GM15510 (cell line): ENCODE measurements at regions not wholly inside any gene's neighbourhood (a gene's known extent, or its start where the extent isn't known, plus 50 kb on each side); places are given as distances from the start of the nearest gene placed in this dataset.

Experiments
- POLR2A ChIP-seq: IDR thresholded peaks from 3 replicates; pipeline ENCODE4 v1.6.1; 2011; ENCODE audit warnings: borderline replicate concordance; ENCODE audit not compliant: insufficient read length; ENCODE audit errors: extremely low read depth

DNA sequence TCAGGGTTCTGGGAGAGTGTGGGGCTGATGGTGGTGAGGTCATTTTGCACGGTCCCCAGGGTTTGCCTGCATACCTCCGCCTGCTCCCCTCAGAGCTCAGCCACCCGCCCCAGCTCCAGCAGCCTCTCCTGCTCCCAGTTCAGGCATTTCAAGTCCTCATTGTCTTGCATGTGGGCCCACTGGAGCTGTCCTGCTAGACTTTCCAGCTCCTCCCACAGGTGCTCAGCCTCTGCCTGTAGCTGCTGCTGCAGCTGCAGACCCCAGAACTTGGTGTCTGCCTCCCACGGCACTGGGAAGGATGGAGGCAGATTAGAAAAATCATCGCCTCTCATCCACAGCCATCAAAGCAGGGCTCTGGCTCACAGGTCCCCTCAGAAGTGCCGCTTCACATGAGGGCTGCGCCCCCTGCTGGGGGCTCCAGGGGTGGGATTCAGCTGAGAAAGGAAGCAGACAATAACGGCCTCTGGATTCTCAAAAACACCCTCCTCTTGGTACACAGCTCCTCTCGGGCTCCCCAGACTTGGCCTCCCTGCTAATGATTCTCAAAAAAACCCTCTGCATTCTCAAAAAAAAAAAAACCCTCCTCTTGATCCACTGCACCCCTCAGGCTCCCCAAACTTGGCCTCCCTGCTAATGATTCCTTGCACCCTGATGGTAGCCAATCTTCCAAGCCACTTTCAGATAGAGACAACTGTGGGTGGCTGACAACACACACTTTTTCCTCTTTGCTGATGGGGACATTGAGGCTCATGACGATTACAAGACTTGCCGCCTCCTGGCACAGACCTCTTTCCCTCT, 89.3 kb upstream of the C2CD4B start:
- TF ChIP-seq POLR2A, result no peak

DNA sequence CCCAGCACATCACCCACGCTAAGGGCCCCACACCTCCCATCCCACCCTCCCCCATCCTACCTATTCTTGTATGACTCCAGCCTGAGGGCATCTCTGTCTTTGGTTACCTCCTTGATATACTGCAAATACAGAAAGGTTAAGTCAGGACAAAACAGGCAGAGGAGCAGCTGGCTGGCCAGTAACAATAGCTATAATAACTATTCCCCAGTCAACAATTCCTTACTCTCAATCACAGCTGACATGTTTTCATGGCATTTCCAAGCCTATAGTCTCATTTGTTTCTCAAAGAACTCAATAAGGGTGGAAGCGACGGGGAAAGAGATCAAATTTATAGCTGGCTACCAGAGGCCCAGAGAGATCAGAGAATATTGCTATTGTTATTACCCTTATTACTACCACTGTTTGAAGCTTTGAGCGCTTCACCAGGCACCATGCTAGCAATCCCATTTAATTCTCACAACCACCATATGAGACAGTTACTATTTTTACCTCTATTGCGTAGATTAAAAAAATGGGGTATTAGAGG, 93.0 kb upstream of the C2CD4B start:
- no peak for TF ChIP-seq POLR2A

DNA sequence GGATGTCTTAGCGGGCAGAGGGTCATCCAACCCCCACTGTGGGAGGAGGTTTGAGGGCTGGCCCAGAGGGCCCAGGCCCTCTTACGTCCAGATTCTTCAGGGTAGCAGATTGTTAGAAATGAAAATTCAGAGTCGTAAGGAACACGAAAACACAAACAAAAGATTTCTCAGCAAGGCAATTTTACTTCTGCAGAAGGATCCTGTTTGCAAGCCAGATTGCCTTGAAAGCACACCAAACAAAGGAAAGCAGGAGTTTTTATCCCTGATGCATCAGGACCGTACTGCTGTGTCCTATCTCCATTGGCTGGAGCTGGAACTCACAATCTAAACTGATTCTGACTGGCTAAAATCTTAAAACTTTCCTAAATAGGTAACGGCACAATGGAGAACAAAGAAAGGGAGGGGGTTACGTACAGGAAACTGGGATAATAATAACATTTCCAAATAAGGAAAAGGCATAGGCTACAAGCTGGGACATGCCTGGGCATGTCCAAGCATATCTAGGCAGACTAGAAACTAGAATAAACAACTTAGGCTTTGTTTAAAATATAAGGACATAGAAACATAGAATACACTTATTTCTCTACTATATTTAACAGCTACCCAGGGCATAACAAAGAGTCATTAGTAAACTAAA, 97.3 kb upstream of the C2CD4B start:
- no peak for TF ChIP-seq POLR2A

DNA sequence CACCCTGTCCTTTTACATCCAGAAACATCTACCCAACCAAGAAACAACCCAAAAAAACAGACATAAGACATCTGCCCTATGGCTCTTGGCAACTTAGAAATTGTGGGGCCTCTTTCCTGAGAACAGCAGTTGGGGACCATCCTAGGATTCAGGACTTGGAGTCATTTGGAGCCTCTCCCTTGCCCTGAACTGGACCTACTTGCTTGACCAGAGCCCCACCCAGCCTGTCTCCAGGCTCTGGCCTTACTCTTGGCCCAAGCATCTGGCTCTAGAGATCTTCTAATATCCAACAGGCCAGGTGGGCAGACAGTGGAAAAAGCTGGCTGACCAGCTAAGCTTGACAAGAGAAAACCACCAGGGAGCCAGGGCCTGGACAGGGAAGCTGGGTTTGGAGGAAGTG, 99.1 kb upstream of the C2CD4B start:
- no peak for TF ChIP-seq POLR2A

DNA sequence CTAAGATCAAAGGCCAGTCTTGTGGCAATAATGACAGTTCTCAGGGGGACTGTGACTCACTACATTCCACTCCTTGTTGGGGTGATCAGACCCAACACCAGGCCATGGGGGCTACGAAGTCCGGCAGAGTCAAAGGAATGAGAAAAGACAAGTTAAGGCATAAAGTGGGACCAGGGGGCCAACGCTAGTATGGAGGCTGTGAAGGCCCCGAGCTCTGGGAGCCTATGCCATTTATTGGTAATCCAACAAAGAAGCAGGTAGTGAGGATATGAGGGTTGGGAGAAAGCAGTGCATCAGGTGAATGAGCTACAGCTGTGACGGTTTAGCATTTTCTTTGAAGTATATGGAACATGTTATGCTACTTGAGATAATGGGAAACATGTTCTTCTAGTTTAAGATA, 104.4 kb upstream of the C2CD4B start:
- no peak for TF ChIP-seq POLR2A

DNA sequence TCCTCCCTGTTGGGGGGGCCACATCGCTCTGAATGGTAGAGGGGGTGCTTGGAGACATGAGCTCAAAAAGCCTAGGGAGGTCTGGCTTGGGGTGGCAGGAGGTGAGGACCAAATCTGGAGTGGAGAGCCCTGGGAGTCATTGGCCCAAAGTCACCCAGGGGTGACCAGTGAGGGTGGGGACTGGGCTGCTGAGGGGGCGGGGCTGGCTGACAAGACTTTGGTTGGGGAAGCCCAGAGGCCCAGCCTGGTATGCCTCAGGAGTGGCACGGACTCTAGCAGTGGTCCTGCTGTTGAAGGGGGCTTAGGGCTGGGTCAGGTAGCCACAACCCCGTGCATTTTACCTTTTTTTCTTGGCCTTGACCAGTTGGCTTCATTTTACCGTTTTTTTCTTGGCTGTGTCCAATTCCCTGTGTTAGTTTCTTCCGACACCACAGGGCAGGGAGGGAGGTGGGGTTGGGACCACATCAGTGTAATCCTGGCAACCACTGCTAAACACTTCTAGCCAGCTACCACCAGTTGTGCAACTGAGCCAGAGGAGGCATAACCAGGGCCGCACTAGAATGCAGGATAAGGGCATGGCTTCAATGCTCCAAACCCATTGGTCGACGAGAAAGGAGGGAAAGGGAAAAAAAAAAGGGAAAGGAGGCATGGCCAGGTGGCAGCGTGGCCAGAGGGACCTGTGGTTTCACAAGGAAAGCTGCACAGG, 105.3 kb upstream of the C2CD4B start:
- TF ChIP-seq POLR2A, result no peak

DNA sequence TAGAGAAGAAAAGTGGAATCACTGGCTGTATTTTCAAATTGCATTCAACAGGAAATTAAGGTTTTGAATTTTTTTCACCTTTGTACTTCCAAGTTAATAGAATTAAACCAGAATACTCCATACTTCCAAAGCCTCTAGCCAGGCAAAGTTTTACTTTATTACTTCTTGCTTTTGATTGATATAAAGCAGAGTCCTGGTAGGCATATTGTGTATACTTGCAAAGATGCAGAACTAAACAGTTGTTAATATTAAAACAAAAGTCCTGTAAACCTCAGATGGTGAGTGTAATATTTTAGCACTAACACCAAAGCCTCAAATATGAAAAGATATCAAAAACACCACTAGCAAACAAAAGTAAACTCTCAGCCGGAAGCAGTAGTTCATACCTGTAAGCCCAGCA, 107.2 kb upstream of the C2CD4B start:
- no peak for TF ChIP-seq POLR2A

DNA sequence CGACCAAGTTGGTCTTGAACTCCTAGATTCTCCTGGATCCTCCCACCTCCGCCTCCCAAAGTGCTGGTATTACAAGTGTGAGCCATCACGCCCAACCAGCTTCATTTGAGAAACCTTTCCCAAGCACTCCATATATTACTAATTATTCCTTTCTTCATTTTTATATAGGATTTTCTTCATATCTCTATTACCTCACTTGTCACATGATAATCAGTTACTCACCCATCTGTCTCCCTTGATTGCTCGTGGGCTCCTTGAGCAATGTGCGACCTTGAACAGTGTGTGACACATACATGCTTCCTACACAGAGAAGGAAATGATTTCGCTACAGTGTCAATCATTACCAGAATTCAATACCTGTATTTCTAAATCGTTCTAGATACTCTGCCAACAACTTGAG, 110.7 kb upstream of the C2CD4B start:
- no peak for TF ChIP-seq POLR2A

DNA sequence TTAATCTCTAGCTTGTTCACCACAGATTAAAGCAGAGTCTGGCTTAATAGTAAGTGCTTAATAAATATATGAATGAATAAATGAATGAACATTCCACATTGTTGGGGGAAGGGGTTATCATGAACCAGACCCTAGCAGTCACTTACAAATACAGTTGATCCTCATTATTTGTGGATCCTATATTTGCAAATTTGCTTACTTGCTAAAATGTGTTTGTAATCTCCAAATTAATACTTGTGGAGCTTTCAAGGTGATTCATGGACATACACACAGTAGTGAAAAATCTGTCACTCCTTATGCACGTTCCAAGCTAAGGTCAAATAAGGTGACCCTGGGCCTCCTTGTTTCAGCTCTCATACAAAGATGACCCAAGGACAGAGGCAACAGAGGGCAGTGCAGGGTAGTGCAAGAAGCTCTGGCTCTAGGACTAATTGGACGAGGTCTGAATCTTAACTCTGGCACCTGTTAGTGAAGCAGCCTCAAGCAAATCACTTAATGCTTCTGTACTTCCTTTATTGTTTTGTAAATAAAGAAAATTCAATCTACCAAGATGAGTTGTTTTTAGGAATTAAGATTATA, 112.8 kb upstream of the C2CD4B start:
- TF ChIP-seq POLR2A, result no peak

DNA sequence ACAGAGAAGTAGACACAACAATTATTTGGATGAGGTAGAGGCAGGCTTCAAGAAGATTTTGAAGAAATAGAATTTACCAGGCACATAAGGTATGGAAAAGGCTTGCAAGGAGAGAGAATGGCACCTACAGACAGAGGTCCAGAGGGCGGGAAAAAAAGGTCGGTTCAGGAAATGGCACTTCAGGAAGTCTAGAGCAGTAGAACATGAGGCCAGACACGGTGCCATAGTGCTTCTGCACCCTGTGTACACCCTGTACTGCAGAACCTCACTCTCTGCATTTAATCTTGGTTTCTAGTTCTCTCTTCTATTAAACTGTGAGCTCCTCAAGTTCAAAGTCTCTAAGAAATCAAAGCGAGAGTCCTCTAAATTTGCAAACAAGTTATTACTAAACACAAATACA, 113.4 kb upstream of the C2CD4B start:
- TF ChIP-seq POLR2A, result no peak

DNA sequence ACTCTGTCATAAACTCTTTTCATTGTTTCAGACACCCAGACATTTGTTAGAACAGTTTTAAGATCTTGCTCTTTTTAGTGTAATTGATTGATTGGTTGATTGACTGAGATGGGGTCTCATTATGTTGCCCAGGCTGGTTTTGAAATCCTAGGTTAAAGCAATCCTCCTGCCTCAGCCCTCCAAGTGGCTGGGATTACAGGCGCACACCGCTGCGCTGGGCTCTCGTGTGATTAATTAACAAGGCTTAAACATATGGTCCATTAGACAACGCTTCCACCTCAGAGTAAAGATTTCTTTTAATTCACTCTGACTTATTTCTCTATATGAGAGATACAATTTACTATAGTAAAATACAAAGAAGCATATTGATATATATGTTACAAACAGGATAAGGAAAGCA, 114.0 kb upstream of the C2CD4B start:
- no peak for TF ChIP-seq POLR2A

DNA sequence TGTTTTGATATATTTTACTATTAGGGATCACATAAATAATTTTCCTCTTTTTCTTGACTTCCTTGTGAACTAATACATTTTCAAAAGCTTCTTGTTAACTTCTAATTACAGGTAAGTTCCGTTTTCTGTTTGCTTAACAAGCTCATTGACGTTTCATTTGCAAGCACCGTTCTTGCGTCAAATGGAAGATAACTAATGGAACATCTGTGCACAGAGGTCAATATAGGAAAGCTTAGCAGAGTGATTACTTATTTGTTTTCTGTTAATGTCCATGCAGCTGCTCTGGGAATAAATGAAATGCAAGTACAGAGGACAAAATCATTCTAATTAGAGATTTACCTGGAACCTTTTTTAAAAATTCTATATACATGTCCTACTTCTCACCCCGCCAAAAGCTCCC, 115.5 kb upstream of the C2CD4B start:
- TF ChIP-seq POLR2A, result no peak

DNA sequence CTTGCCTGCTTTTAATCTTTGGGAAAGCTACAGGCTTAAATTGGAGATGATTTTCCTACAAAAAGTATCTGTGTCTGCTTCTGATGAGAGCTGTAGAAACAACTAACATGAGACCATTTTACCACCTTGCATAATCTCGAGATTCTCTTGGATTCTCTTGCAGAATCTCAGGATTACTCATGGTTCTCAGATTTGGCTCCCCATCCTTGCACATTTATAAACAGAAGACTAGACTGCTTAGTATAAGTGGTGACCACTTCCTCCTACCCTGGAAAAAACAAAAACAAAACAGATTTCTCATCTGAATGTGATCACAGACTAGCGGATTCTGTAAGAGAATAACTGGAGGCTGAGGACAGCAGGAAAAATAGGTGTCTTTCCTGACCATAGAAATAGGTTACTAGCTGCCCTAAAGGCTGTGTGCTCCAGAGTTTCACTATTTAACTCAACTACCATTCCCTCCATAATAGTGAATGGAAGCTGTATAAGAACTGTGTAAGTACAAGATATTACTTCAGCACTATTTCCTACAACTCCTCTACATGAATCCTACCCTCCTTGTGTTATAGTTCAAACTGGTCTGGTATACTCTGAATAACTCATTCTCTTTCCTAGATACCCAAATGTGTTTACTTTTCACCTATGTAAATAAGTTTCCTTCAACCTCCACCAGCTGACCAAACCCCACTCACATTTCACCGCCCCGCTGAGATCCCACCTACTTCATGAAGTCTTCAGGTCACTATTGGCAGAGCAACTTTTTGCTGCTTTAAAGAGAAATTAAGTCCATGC, 122.2 kb upstream of the C2CD4B start:
- TF ChIP-seq POLR2A, result no peak

DNA sequence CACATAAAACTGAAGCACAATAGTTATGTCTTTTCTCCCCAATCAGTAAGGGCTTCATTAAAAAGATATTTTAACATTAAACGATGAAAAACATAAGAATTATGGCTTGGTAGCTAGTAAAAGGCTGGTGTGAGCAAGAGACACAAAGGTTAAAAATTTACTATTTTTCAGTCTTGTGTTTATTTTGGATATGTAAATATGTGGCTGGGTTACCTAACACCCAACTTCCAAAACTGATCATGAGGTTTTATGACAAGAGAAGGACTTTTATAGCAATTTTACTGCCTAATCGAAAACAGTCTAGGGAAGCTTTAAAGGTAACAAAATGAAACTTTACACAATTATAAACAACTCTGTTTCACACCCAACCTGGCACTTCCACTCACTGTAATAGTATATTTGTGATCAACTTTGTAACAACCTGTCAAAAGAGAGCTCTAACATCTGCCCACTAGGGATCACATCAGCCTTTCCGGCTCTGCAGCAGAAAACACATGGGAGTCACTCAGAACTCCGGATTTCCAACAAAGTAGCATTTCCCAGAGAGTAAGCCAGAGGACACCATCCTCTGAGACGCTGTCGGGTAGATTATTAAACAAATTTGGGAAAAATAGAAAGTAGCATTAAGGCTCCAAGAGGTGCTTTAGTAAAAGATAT, 123.4 kb upstream of the C2CD4B start:
- TF ChIP-seq POLR2A, result no peak
